A549 (cell line): ENCODE measurements at regions not wholly inside any gene's neighbourhood (a gene's known extent, or its start where the extent isn't known, plus 50 kb on each side); places are given as distances from the start of the nearest gene placed in this dataset.

ENCODE experiments used
- ATAC-seq, 2 experiments: fragments of 200-7000 bp in 1 of 2; fragments of >200 bp in 1 of 2; cut with Nextera tagmentation in 1 of 2; cut with Tn5 transposase in 1 of 2; 3 replicates each; pipeline versions ENCODE4 v1.8.0 to v1.9.1; 2018 to 2020; ENCODE audit warnings: mild to moderate bottlenecking in 1 of 2, moderate library complexity in 1 of 2
- CTCF ChIA-PET: fragments of 300-600 bp; sonication (Branson Sonifier 250); formaldehyde crosslinking; extraction: SDS; loops from one replicate; lab custom pipeline; 2021; ENCODE audit warnings: antibody characterized with exemption, inconsistent platforms; lab: Yijun Ruan, JAX
- POLR2A ChIA-PET: fragments of 350-600 bp; formaldehyde crosslinking; extraction: SDS; loops from one replicate; lab custom pipeline; 2021; ENCODE audit warnings: antibody characterized with exemption, inconsistent platforms; lab: Yijun Ruan, JAX
- DNase-seq, 2 experiments: peaks; one replicate each; pipeline versions ENCODE4 v3.0.0 to v3.0.0-alpha.2; 2011 to 2016; ENCODE audit warnings: low read depth in 1 of 2, low spot score in 1 of 2
- FAIRE-seq: peaks from 2 replicates; lab custom pipeline; 2011; peaks lifted over from hg19 to GRCh38; lab: Jason Lieb, UNC
- H3K27ac ChIP-seq, 2 experiments: fragments of >200 bp; sonication (Bioruptor Twin); formaldehyde crosslinking; 3 replicates each; pipeline ENCODE4 v1.5.1; 2016 to 2017
- H3K4me1 ChIP-seq: fragments of >200 bp; sonication (Bioruptor Twin); formaldehyde crosslinking; 3 replicates; pipeline ENCODE4 v1.6.1; 2016
- H3K4me2 ChIP-seq: fragments of >200 bp; sonication (Bioruptor Twin); formaldehyde crosslinking; 3 replicates; pipeline ENCODE4 v1.6.1; 2016
- H3K4me3 ChIP-seq: fragments of >200 bp; sonication (Bioruptor Twin); formaldehyde crosslinking; 3 replicates; pipeline ENCODE4 v1.5.1; 2016
- H3K9me3 ChIP-seq: fragments of >200 bp; sonication (Bioruptor Twin); formaldehyde crosslinking; 3 replicates; pipeline ENCODE4 v1.6.1; 2016
- CEBPB ChIP-seq, 2 experiments: fragments of >200 bp in 1 of 2; sonication (Bioruptor Twin) in 1 of 2; formaldehyde crosslinking in 1 of 2; IDR thresholded peaks; 2 replicates each; pipeline ENCODE4 v1.6.1; 2012 to 2016
- EHF ChIP-seq: fragments of 250-450 bp; sonication (Bioruptor Pico); IDR thresholded peaks from 2 replicates; pipeline ENCODE4 v1.5.0; 2020; ENCODE audit warnings: mild to moderate bottlenecking
- EHMT2 ChIP-seq: fragments of 200-600 bp; sonication (generic); IDR thresholded peaks from 2 replicates; pipeline ENCODE4 v1.6.1; 2016; ENCODE audit warnings: antibody characterized with exemption, low read depth, mild to moderate bottlenecking, moderate library complexity
- HOXA7 ChIP-seq: fragments of 250-450 bp; sonication (Bioruptor Pico); IDR thresholded peaks from 2 replicates; pipeline ENCODE4 v1.5.0; 2020; ENCODE audit warnings: mild to moderate bottlenecking, moderate library complexity
- JUN ChIP-seq, 2 experiments: fragments of >200 bp; sonication (Bioruptor Twin); formaldehyde crosslinking; IDR thresholded peaks; 2 replicates in 1 of 2; 3 replicates in 1 of 2; pipeline ENCODE4 v1.6.1; 2016 to 2017
- JUNB ChIP-seq: fragments of >200 bp; sonication (Bioruptor Twin); formaldehyde crosslinking; IDR thresholded peaks from 2 replicates; pipeline ENCODE4 v1.6.1; 2016
- NPAS2 ChIP-seq: fragments of 250-450 bp; sonication (Bioruptor Pico); IDR thresholded peaks from 2 replicates; pipeline ENCODE4 v1.8.0; 2022; ENCODE audit warnings: mild to moderate bottlenecking, moderate library complexity, borderline replicate concordance
- POLR2AphosphoS2 ChIP-seq: conservative IDR thresholded peaks from 2 replicates; pipeline ENCODE4 v1.6.1; 2012; ENCODE audit warnings: low read length, improper control_type of control experiment, inconsistent platforms
- RCOR1 ChIP-seq: fragments of 150-350 bp; IDR thresholded peaks from 2 replicates; pipeline ENCODE4 v1.6.1; 2014; ENCODE audit warnings: antibody characterized with exemption, low read length, low read depth
- RFX5 ChIP-seq: fragments of 450-650 bp; IDR thresholded peaks from 2 replicates; pipeline ENCODE4 v1.7.1; 2014; ENCODE audit warnings: antibody characterized with exemption, mild to moderate bottlenecking, moderate library complexity
- SMC3 ChIP-seq: fragments of >200 bp; sonication (Bioruptor Twin); formaldehyde crosslinking; IDR thresholded peaks from 3 replicates; pipeline ENCODE4 v1.6.1; 2018; ENCODE audit warnings: inconsistent platforms
- ZFP36 ChIP-seq: fragments of 450-650 bp; IDR thresholded peaks from 2 replicates; pipeline ENCODE4 v1.6.1; 2014; ENCODE audit warnings: borderline replicate concordance; ENCODE audit not compliant: partially characterized antibody
- ZSCAN20 ChIP-seq: fragments of 250-450 bp; sonication (Bioruptor Pico); IDR thresholded peaks from 2 replicates; pipeline ENCODE4 v1.8.0; 2022; ENCODE audit warnings: mild to moderate bottlenecking, moderate library complexity
- WGBS: methylation state at CpG from one replicate; pipeline ENCODE4 v1.1.6; 2017; ENCODE audit errors: missing lambda C conversion rate; 5-methylcytosine and 5-hydroxymethylcytosine counted together
- TF ChIP-seq, protein P1 (sequence below): IDR thresholded peaks from 2 replicates; pipeline ENCODE4 v1.6.1; 2012; ENCODE audit warnings: low read depth, borderline replicate concordance
- TF ChIP-seq, protein P2 (sequence below): fragments of 200-600 bp; sonication (generic); IDR thresholded peaks from 2 replicates; pipeline ENCODE4 v1.6.1; 2016; ENCODE audit warnings: antibody characterized with exemption, mild to moderate bottlenecking, moderate library complexity
- TF ChIP-seq, protein P3 (sequence below): fragments of 450-650 bp; IDR thresholded peaks from 2 replicates; pipeline ENCODE4 v1.6.1; 2014; ENCODE audit warnings: antibody characterized with exemption

DNA sequence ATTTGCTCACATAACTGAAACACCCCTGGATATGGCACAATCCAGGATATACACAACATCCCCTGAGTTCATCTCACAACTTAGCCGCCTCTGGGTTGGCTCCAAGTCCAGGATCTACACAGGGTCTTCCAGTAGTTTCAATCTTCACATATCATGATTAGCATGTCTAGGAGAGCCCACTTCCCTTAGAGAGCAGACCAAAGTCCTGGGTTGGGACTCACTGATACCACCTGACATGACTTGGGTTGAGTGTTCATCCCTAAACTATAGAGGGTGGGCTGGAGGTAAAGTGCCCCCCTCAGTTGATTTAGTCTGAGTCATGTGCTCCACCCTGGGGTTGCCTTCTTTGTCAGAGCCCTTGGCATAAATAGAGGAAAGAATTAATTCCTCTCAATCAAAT lies 493.6 kb upstream of the PPP2R3A start:
- TF ChIP-seq JUNB (no peak), EHMT2 (no peak), HOXA7 (no peak), ZFP36 (no peak), SMC3 (no peak), RCOR1 (no peak), ZSCAN20 (CRISPR knock-in tag) (no peak), CEBPB (IDR thresholded peaks at IDR 0.05) (no peak), EHF (CRISPR knock-in tag) (no peak), RFX5 (no peak), POLR2AphosphoS2 (no peak)
- TF ChIP-seq, protein P1, sequence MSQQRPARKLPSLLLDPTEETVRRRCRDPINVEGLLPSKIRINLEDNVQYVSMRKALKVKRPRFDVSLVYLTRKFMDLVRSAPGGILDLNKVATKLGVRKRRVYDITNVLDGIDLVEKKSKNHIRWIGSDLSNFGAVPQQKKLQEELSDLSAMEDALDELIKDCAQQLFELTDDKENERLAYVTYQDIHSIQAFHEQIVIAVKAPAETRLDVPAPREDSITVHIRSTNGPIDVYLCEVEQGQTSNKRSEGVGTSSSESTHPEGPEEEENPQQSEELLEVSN, result no peak
- TF ChIP-seq, protein P2, sequence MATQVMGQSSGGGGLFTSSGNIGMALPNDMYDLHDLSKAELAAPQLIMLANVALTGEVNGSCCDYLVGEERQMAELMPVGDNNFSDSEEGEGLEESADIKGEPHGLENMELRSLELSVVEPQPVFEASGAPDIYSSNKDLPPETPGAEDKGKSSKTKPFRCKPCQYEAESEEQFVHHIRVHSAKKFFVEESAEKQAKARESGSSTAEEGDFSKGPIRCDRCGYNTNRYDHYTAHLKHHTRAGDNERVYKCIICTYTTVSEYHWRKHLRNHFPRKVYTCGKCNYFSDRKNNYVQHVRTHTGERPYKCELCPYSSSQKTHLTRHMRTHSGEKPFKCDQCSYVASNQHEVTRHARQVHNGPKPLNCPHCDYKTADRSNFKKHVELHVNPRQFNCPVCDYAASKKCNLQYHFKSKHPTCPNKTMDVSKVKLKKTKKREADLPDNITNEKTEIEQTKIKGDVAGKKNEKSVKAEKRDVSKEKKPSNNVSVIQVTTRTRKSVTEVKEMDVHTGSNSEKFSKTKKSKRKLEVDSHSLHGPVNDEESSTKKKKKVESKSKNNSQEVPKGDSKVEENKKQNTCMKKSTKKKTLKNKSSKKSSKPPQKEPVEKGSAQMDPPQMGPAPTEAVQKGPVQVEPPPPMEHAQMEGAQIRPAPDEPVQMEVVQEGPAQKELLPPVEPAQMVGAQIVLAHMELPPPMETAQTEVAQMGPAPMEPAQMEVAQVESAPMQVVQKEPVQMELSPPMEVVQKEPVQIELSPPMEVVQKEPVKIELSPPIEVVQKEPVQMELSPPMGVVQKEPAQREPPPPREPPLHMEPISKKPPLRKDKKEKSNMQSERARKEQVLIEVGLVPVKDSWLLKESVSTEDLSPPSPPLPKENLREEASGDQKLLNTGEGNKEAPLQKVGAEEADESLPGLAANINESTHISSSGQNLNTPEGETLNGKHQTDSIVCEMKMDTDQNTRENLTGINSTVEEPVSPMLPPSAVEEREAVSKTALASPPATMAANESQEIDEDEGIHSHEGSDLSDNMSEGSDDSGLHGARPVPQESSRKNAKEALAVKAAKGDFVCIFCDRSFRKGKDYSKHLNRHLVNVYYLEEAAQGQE, result no peak
- Histone ChIP-seq H3K9me3 (no peaks in the 10 kb centered on the region), H3K4me2 (no peak overlapping the region), H3K27ac (no peak overlapping the region), H3K4me1 (no peaks in the 10 kb centered on the region), H3K4me3 (no peak overlapping the region)
- ATAC-seq, result no peak
- DNase-seq, result no peak
- no peak for FAIRE-seq
- WGBS, result 0% methylated on average over 1 of the region's 1 CpG
- POLR2A ChIA-PET, result no interaction called here
- CTCF ChIA-PET, result interaction anchor here (1.1 kb wide), 1 partner anchor 32 kb away, joined by 3 read pairs; no protein-coding TSS in a partner anchor

DNA sequence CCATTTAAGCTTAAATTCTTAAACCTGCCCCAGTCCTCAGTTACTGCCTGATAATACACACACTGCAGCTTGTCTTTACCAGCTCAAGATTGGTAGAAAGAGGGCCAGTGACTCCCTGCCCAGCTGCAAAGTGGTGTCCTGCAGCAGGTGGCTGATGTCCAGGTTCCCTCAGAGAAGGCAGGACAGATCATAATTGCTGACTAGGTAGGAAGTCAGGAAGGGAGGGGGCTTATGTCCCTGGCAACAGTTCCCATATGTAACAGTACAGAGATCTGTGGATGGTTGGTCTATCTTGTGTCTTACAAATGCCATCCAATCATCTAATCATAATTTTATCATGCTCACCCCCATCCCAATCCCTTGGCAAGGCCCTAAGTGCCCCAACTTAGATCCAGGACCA lies 492.1 kb upstream of the PPP2R3A start:
- no peak for ATAC-seq
- ChIA-PET POLR2A (no interaction called here), CTCF (no interaction called here)
- Histone ChIP-seq H3K4me2 (no peak overlapping the region), H3K4me3 (no peak overlapping the region), H3K27ac (no peak overlapping the region), H3K9me3 (no peaks in the 10 kb centered on the region), H3K4me1 (no peaks in the 10 kb centered on the region)
- no peak for DNase-seq
- TF ChIP-seq JUN (IDR thresholded peaks at IDR 0.05) (no peak), NPAS2 (CRISPR knock-in tag) (no peak)
- TF ChIP-seq, protein P3, sequence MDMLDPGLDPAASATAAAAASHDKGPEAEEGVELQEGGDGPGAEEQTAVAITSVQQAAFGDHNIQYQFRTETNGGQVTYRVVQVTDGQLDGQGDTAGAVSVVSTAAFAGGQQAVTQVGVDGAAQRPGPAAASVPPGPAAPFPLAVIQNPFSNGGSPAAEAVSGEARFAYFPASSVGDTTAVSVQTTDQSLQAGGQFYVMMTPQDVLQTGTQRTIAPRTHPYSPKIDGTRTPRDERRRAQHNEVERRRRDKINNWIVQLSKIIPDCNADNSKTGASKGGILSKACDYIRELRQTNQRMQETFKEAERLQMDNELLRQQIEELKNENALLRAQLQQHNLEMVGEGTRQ, result no peak
- TF ChIP-seq, protein P2, result no peak
- FAIRE-seq, result no peak
